NCI-H748 (cell line): ENCODE measurements at regions not wholly inside any gene's neighbourhood (a gene's known extent, or its start where the extent isn't known, plus 50 kb on each side); places are given as distances from the start of the nearest gene placed in this dataset.

Experiments
- DNase-seq: peaks from one replicate; lab custom pipeline; 2025; ENCODE audit not compliant: unreplicated experiment; lab: John Stamatoyannopoulos, UW

DNA sequence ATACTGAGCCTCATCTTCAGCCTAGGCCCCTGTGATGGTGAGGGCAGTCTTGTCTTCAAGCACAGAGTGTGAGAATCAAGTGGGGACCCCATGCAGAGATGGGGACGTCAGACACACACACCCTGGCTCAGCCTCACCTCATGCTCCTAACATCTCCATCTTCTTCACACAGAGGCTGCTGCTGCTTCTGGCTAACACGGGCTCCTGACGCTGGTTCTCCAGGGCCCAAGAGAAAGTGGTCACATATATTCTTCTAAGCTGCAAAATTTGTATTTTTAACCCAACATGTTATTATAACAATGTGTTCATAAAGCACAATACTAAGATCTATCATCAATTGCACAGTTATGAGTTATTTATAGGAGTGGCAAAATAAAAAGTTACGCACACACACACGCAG is 101.2 kb downstream of the VPREB1 start:
- DNase-seq, result no peak

DNA sequence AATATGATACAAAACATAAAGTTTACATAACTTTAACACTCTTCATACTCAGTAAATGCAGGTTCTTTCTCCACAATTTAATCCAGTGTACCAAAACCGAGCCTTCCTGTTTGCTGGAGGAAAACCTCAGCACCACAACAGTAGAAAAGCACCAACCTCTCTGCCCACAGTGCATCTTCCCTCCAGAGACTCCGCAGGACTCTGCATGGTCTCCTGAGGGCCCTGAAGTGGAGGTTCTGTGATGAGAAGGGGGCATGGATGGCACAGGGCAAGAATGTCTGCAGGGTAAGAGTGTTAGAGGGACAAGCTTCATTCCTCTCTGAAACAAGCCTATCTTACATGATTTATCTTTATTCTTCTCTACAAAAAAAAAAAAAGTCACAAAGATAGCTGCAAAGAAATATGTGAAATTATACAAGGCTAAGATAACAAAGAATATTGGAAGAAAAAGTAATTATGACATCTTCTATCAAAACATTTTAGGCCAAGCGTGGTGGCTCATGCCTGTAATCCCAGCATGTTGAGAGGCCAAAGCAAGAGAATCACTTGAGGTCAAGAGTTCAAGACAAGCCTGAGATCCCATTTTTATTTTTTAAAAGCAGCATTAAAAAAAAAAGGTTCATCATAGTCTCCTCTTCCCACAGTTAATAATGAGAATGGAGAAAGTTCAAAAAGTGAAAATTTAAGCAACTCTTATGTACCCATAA is 102.0 kb downstream of the VPREB1 start:
- DNase-seq, result no peak

DNA sequence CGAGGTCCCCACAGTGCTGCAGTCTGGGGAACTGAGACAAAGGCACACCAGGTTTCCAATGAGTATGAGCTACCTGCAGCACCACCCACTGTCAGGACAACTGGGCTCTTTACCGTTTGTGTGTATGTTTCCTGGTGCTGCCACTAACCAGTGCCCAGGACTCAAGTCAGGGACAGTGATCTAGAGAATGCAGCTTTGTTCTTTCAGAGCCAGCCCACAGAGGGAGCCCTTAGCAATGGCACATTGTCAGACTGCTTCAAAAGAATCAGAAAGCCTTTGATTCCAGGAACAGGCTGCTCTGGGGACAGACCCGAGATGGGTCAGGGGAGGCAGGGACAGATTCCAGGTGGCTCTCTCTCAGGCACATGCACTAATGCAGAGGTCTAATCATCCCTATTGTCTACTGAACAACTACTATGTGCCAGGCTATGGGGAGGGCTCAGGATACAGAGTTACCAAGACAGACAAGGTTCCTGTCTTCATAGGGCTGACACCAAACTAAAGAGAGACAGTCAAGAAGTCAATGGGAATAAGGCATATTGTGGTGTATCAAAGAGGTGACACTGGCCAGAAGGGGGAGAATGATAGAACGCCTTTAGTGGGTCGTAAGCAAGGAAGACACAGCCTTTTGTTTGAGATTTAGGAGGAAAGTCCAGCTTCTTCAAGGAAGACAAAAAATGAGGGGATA is 103.7 kb downstream of the VPREB1 start:
- peak; percentile 0 for DNase-seq

DNA sequence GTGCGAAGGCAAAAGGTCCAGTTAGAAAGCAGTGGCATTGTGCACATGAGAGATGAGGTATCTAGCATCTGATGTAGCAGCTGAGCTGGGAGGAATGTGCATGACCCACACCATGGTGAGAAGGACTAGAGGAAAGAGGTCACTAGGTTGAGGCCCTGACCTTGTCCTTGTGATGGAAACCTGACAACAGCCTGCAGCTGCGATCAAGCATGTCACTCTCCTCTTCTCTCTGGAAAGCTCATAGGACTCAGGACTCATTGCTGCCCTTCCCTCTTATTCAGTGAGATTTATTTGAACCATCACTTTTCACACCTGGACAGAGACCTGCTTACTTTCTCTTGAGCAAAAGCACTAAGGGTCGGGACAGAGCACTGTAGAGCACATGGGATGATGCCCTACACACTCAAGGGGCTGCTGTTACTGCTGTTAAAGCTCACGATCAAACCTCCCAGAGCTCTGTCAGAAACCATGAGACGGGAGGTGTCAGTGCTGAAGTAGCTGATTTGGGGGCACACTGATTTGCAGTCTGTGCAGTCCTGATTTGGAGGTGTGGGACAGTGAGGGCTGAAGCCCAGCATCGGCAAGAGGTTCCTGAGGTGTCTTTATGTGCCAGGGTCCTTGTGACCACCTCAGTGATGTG is 104.3 kb downstream of the VPREB1 start:
- DNase-seq, result no peak

DNA sequence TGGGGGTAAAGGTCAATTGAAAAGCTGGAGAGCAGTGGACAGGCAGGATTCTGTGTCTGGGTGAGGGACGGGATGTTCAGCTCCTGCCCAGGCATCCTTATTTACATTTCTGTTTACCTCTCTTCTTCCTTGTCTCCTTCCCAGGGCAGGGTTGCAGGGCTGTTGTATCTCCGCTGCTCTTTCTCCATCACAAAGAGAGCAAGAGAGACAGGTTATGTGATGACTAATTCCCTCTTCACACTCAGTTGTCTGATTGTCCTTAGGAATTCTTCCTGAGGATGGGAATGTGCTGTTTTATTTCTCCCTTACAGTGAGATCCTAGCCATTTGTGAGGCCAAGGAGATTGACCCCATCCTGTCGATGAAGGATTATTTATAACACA is 104.9 kb downstream of the VPREB1 start:
- no peak for DNase-seq

DNA sequence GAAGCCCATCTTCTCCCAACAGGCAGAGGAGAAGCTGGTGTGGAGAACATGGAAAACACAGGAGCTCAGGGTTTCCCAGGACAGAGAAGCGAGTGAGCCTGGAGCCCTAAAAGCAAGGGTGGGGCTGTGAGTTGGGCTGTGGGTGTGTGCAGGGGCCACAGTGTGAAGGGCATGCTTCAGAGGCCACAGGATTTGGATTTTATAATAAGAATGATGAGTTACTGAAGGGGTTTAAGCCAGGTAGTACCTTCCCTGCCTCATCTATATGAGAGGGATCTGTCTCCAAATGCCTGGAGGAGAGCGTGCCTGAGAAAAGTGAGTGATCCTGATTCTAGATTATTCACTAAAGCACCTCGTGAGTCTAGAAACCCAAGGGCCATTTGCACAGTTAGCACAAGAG is 106.8 kb downstream of the VPREB1 start:
- DNase-seq, result no peak

DNA sequence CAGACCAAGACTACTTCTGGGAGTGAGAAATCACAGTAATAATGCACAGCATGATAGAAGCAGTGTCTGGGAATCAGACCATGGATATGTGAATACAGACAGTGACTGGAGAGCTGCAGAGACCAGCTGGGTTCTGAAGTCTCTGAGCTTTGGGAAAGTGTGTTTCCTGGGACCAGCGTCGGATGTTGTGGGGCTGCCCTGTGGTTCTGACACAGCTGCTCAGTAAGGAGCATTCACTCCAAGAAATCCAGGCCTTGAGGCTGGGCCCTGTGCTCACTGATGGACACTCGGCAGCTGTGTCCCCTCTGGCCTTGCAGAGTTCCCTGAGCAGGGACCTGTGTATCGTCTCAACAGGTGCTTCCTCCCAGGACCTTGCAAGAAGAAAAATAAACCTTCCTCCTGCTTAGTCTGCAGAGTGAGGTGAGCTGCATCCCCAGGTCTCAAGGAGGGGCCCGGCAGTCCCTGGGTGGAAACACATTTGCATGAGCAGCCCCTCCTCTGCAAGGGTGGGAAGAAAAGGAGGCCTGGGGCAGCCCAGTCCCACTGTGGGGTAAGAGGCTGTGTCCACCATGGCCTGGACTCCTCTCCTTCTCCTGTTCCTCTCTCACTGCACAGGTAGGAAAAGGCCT is 107.9 kb downstream of the VPREB1 start:
- DNase-seq, result no peak

DNA sequence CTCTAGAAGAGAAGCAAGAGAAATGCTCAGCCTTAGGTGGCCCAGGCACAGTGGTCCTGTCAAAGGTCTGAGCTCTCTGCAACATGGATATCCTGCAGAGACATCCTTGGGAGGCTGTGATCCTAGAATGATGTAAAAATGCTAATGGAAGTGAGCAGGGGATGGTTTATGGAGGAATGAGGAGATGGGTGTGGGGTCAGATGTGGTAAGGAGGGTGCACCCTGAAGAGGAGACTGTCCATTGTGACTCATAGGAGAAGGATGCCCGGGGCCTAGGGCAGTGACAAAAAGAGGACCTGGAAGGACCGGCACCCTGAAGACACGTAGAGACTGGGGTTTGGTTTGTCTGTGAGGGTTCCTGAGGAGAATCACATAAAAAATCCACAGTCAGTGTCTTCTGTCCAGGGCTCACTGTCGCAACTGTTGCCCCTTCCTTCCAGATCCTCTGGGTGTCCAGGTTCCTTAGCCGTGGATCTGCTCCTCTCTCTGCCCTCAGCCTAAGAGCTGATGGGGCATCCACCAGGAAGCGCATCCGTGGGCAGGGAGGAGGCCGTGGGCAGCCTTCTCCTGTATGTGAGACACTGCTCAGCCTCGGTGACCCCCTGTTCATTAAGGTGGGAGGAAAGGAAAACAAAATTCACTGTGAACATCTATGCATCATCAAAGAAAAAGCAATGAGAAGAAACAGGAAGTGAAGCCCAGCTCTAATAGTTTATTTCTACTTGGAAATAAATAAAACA is 110.7 kb downstream of the VPREB1 start:
- no peak for DNase-seq

DNA sequence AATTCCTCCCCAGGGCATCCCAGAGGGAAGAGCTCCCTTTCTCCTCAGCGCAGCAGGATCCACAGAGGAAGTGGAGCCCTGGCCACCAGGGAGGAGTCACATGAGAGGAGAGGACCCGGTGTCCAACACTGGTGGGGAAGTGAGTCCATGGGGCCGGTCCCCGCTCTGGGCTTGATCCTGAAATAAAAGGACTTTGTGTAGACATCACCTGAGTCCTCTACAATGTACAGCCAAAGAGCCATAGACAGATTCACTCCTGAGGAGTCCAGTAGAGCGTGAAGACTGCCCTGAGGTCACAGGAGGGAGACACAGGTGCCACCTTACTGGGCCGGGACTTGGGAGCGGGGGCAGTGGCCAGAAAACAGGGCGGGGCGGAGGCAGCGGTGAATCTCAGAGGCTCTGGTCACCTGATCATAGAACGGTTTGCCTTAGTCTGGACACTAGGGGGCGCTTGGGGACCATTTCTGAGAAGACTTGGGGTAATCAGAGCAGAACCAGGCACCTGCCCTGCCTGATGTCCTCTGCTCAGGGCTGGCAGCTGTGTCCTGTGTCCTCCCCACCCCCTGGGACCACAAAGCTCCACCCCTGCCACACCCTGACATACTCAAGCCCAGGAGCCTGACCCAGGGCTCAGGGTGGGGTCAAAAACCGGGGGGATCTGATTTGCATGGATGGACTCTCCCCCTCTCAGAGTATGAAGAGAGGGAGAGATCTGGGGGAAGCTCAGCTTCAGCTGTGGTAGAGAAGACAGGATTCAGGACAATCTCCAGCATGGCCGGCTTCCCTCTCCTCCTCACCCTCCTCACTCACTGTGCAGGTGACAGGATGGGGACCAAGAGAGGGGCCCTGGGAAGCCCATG is 112.7 kb downstream of the VPREB1 start:
- peak; percentile 72 for DNase-seq

DNA sequence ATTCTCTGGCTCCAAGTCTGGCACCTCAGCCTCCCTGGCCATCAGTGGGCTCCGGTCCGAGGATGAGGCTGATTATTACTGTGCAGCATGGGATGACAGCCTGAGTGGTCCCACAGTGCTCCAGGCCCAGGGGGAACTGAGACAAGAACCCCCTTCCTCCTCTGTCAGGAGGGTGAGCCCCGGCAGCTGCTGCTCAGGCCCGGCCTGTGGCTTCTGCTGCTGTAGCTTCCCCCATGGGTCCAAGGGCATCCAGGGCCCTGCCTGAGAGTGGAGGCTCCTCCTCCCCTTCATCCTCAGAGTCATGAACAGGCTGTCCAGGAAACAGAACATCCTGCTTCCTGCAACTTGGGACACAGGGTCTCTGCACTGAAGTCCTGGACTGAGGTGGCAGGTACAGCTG is 113.6 kb downstream of the VPREB1 start:
- no peak for DNase-seq

DNA sequence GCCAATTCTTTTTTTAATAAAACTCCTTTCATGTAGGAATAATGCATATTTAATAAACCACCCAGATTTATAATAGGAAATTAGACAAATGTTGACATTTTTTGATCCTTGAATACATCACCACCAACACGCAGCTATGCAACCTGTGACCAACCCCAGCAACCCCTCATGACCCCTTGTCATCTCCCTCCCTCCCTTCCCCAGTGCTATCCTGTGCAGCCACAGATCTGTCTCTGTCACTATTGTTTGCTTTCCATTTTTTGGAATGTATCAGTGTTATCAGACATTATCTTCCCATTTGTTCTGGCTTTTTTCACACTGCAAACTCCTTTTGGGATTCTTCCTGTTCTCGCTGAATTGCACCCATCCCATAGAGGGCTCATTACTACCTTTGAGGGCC is 114.1 kb downstream of the VPREB1 start:
- no peak for DNase-seq

DNA sequence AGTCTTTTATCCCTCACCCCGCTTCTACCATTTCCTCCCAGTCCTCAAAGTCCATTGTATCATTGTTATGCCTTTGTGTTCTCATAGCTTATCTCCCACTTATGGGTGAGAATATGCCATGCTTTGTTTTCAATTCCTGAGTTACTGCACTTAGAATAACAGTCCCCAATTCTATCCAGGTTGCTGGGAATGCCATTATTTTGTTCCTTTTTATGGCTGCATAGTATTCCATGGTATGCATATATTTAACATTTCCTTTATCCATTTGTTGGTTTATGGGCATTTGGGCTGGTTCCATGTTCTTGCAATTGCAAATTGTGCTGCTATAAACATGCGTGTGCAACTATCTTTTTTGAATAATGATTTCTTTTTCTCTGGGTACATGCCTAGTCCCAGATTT is 114.9 kb downstream of the VPREB1 start:
- no peak for DNase-seq

DNA sequence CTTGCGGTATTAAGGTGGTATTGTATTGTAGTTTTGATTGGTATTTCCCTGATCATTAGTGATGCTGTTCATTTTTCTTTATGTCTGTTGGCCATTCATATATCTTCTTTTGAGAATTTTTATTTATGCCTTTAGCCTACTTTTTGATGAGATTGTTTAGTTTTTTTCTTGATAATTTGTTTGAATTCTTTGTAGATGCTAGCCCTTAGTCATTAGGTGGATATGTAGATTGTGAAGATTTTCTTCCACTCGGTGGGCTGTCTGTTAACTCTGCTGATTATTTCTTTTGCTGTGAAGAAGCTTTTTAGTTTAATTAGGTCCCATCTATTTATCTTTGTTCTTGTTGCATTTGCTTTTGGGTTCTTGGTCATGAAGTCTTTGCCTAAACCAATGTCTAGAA is 115.4 kb downstream of the VPREB1 start:
- DNase-seq, result no peak

DNA sequence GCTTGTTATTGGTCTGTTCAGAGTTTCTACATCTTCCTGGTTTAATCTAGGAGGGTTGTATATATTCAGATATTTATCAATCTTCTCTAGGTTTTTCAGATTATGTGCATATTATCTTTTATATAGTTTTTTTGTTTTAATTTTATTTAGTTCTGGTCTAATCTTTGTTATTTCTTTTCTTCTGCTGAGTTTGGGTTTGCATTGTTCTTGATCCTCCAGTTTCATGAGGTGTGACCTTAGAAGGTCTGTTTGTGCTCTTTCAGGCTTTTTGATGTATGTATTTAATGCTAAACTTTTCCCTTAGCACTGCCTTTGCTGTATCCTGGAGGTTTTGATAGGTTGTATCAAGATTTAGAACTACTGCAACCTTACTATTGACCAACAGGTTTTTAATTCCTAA is 117.7 kb downstream of the VPREB1 start:
- no peak for DNase-seq

DNA sequence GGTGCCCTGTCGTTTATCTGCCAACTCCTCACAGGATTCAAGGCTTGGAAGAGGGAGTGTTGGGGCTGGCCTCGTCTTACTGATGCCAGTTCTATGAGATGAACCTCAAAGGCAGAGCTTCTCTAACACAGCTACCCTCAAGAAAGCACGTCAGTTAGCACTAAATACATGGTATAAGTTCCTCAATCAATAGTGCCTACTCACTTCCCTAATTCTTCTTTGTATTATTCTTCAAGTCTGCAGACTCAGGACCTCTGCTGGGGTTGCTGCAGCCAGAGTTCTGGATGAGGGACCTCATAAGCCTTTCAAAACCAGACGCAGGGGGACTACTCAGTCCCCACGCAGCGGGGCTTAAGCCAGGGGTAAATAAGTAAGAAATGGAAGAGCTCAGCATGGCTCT is 118.3 kb downstream of the VPREB1 start:
- DNase-seq, result no peak

DNA sequence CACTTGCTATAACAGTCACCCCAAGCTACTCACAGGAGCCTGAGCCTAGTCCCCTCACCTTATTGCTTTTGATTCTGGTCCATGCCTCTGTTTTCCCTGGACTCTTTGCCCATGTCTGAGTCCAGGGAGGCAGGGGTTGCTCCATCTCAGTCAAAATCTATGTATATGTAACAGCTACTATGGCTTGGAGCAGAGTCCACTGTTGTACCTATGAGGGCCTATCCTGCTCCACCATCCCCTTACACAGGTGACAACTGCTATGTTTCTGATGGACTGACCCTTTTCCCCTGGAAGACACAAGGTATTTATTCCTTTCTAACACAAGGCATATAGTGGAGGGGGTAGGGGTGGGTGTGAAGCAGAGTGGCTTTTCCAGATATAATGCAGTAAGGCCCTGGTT is 119.6 kb downstream of the VPREB1 start:
- no peak for DNase-seq

DNA sequence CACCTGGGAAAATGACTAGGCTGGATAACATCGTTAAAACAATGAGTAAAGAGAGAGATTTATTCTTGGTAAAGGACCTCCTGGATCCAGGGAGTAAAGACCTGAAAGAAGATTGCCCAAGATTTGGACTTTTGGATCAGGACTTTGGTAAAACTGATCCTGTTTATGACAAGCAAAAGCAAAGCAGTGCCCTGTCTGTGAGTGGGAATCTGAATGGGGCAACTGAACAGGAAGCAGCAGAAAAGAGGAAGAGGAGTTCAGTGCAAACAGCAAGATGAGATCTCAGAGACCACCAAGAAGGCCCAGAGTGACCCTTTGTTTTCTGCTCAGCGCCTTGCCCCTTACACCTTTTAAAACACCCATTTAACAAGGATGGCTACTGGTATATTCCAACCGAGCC is 122.0 kb downstream of the VPREB1 start:
- no peak for DNase-seq

DNA sequence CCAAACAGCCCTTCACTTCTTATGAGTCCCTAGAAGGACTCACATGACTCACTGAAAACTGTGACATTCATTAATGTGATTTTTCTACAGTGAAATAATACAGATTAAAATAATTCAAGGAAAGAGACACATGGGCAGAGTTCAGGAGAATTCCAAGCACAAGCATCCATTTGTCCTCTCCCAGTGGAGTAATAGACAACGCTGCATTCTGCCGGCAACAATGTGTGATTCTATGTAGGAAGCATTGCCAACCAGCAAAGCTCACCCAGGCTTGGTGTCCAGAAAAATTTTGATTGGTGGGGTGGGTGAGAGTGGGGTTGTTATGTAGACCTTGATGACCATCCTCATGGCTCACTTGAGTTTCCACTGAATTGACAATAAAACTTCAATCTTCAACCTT is 123.9 kb downstream of the VPREB1 start:
- DNase-seq, result no peak

DNA sequence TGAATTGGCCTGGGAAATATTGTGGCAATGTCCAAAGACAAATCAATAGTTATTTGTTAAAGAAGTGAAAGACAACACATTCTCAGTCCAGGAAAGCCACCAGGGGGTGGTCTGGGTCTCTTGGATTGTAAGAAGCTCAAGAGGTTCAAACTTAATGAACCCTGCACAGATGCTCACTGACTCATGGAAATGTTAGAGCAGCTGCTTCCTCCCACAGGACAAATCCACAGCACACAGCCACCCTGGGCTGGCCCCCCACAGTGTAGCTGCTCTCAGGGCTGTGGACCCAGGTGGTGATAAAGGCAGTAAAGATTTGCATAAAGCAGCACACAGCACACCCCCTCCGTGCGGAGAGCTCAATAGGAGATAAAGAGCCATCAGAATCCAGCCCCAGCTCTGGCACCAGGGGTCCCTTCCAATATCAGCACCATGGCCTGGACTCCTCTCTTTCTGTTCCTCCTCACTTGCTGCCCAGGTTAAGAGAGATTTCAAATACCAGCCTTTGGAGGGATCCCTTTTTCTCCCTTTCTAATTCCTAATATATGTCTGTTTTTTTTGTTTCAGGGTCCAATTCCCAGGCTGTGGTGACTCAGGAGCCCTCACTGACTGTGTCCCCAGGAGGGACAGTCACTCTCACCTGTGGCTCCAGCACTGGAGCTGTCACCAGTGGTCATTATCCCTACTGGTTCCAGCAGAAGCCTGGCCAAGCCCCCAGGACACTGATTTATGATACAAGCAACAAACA is 124.8 kb downstream of the VPREB1 start:
- DNase-seq, result peak; percentile 5

DNA sequence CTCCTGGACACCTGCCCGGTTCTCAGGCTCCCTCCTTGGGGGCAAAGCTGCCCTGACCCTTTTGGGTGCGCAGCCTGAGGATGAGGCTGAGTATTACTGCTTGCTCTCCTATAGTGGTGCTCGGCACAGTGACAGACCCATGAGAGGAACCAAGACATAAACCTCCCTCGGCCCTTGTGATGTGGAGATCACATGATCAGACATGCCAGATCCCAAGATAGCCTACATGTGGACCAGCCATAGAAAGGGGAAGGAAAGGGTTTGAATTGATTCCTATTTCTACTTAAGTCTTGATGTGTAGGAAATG is 125.3 kb downstream of the VPREB1 start:
- no peak for DNase-seq
